HUDEP-2 (cell line): ENCODE measurements at regions not wholly inside any gene's neighbourhood (a gene's known extent, or its start where the extent isn't known, plus 50 kb on each side); places are given as distances from the start of the nearest gene placed in this dataset.

Experiments
- DNase-seq, 76 experiments: peaks; one replicate each; lab custom pipeline; 2025; ENCODE audit not compliant: unreplicated experiment in 76 of 76; lab: John Stamatoyannopoulos, UW

DNA sequence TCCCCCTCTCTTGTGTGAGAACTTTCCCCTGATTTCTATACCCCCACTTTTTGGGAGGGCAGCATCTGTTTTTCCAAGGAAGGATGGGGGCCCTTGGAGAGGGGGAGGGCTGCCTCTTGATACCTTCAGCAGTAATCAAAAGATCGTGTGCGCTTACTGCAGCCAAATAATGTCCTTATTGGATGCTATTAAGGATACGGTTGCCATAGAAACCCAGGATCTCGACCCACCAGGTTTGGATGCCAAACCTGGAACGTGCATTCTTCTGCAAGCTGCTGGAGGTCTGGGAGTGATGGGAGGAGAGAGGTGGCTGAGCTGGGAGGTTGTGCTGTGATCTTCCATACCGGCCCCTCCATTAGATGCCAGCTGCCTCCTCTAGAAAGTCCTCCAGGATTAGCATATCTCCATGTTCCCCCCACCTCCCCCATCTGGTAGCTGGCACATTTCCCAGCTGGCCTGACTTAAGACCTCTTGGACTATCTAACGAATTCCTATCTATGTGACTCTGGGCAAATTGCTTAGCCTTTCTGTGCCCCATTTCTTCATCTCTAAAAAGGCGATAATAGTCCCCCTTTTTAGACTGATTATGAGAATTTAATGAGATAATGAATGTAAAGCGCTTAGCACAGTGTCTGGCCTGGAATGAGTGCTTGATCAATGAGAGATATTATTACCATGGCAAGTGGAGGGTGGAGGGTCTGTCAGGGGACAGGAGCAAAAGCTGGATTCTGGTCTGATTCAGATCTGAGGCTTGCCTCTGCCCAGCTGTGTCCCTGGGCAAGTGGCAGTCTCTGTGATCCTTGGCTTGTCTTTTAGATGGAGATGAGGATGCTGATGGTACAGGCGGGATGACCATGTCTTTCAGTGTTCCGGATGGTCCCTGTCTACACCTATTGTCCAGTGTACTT, 78.5 kb upstream of the PCBD1 start:
- DNase-seq, result no peak

DNA sequence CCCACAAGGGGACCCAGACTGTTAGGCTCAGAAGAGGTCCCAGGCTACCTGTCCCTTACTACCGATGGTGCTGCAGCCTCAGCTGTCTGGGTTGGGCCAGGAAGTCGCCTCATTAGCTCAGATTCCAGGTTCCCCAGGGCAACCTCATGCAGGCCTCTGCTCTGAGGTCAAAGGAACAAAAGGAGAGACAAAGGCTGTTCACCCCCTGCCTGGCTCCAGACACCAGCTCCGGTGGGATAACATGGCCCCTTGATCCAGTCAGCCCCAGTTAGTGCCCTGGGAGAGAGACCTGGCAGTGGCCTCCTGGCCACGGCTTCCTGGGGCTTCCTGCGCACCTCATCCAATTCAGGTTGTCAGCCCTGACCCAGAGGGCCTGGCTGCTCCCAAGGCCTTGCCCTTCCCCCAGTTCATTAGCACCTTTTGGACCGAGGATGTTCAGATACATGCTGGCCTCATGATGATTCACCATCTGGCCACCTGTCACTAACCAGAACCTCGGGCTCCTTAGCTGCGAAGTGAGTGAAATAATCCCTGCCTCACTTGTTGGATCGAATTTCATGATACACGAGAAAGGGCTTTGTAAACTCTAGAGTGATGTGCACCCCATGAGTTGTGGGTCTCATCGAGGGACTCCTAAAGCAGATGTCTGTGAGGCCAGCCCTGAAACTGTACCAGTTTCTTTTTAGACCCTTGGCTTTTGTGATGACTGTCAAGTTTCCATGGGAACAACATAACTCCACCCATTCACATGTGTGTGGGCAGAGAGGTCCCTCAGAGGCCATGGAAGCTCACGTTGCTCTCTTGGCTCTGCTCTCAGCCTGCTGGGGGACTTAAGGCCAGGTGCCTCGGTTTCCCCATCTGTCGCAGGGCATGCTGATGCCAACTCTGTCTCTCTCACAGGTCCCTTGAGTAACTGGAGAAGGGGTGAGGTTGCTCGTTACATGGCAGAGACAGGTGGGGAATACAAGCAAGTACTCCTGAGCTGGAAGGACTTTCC, 79.5 kb upstream of the PCBD1 start:
- no peak for DNase-seq

DNA sequence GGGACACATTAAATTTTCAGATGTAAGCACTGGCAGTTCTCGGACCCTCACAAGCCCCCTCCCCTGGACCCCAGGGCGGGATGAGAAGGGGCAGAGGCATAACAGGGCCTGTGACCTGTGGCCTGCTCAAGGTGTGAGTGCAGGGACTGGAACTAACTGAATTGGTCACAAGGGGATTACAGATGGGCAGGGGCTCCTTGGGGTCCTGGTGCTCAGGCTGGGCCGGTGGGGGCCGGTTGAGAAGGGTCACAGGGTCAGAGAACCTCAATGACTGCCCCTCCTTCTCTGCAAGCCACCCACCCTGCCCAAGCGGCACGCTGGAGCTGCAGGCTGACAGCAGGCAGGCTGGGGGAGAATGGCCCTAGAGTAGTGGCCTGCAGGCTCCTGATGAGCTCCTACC, 80.8 kb upstream of the PCBD1 start:
- no peak for DNase-seq

DNA sequence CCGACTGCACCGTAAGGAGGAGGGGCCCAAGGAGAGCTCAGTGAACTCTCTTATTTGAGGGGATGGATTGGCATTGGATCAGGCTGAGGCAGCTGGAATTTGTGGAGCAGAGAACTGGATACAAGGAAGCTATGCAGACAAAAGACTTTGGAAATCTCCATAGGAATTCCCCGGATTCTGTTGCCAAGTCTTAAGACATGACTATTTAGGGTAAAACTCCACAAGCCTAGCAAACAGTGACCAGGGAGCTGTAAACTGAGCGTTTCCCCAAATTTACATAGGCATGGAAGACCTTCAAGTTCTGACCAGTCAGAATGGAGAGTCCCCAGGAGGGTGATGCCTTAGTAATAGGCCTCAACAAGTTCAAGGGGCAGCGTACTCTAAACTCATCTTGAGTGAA, 82.5 kb upstream of the PCBD1 start:
- DNase-seq, result no peak

DNA sequence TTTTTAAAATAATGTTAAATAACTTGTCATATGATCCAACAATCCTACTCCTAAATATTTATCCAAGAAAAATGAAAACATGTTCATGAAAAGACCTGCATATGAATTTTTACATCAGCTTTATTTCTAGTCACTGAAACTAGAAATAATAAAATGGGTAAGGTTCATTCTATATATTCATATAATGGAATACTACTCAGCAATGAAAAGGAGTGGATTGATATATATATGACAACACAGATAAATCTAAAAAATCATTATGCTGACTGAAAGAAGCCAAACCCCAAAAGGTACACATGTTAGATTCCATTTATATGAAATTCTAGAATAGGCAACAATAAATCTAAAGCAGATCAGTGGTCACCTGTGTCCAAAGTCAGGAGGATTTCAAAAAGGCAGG, 84.9 kb upstream of the PCBD1 start:
- no peak for DNase-seq

DNA sequence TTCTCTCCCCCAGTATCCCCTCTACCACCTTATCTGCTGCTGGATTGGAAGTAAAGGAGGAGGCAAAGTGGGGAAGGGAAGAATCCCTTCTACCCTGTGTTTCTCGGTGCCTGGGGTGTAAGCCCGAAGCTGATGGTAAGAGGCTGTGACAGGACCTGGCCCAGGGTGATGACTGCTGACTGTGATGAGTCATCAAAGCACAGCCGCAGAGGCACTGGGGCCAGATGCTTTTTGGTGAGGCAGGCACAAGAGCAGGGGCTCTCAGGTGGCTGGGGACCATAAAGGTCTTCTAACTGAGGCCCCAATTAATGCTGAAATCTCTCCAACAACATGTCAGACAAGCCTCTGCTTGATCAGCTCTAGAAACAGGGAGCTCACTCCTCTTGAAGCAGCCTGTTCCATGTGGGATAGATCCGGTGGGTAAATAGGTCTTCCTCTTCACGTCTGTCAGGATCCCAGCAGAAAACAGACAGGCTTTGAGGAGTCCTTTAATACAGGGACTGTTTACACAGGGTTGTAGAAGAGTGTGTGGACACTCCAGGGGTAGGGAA, 86.1 kb upstream of the PCBD1 start:
- DNase-seq, result peak in 1 of 76 experiments; percentile 4

DNA sequence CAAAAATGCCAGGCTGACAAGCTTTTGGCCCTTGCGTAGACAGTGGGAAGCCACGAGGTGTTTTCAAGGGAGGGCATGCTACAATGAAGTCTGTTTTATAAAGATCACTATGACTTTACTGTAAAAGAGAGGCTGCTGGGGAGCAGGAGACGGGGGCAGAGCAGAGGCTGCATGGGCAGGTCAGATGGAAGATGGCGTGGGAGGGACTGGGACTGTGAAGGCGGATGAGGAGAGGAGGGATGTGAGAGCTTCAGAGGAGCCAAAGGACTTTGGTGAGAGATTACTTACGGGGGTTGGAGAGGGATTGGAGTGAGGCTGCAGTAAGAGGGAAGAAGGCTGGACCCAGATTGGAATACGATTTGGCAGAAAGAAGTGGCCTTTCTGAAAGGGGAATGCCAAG, 86.6 kb upstream of the PCBD1 start:
- no peak for DNase-seq

DNA sequence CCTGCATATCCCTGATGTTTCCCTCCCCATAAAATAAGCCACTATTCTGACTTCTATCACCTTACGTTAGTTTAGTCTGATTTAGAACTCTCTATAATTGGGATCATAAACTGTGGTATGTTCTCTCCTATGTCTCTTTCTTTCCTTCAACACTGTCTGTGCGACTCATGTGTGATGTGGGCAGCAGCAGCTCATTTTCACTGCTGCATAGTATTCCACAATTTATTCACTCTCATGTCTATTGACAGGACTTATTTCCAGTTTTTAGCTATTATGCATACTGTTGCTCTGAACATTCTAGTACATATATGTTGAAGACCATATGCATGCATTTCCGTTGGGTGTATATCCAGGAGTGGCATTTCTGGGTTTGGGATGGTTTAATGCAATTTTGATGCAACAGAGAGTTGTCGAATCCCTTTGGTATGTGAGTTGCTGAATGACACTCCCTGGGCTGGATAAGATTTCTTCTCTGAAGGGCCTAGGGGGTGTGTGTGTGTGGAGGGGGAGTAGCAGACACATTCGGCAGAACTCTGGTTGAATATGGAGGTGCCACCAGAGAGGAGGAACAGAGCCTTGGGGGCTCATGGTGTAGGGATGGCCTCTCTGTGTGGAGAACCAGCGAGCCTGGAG, 87.8 kb upstream of the PCBD1 start:
- DNase-seq, result no peak

DNA sequence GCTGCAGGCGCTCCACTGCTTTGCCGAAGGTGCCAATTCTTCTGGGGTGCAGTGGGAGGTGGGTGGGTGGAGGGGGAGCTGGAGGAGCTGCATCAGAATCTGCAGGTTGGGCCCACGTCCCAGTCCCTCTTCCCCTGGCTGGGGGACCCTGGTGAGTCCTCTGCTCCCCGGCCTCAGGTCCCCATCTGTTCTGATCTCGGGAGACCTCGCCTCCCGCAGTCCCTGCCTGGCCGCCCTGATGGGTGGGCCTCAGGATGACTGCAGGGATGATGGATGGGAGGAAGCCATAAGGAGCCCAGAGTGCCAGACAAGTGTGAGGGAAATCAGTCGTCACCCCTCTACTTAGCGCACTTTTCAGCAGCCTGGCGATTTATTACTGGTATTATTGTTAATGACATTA, 89.3 kb upstream of the PCBD1 start:
- DNase-seq, result no peak

DNA sequence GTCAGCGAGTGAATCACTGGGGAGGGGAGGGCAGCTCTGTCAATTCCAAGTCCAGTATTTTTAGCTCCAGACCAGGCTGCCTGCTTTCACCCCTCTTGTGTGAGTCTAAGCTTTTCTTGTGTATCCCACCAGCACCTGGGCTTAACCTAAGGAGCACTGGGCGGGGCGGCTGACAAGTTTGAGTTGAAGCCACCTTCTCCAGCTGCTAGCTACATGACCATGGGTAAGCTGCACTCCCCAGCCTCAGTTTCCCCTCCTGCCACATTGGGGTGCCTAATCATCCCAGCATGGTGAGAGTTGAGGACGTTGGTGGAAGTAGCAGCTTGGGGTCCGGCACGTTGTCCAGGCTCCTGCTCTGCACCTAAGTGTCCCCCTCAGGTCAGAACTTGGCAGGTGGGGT, 89.8 kb upstream of the PCBD1 start:
- no peak for DNase-seq

DNA sequence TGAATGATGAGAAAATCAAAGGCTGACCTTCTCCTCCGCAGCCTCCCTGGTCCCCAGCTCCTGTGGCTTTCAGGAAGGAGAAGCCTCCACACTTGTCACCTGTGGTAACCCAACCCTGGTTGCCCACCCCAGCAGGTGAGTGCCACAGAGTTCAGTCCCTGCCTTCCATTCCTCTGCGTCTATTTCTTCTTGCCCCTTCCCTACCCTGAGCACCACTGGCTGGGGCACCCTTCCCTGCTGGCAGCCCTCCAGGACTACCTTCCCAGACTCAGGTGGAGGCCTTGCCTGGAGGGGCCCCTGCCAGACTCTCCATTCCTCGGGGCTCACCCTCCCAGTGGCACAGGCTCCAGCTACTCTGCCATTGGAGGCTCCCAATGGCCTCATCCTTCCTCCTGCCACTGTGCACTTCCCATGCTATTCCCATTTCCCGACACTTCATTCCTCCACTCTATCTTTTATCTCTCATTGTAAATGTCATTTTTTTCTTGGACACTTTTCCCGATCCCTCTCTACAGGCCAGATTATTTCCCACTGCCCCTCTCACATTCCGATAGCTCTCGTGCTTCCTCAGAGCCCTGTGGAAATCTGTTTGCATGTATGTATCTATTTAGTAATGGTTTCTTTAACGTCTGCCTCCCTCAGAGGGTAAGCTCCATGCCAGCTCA, 90.6 kb upstream of the PCBD1 start:
- no peak for DNase-seq

DNA sequence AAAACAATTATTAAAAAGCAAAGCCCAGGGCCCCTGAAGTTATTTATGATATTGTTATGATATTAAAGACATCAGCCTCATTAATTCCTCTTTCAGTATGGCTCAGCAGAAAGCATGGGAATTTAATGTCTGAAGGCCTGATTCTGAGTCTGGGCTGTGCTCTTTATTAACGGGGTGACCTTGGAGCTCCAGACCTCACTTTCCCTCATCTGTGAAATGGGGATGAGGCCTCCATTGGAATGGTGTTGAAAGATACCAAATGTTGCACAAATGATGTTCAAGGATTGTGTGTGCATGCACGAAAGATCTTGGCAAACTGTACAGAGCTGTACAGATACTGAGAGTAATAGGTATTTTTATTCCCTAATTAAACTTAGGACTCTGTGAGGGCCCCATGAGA, 92.3 kb upstream of the PCBD1 start:
- no peak for DNase-seq

DNA sequence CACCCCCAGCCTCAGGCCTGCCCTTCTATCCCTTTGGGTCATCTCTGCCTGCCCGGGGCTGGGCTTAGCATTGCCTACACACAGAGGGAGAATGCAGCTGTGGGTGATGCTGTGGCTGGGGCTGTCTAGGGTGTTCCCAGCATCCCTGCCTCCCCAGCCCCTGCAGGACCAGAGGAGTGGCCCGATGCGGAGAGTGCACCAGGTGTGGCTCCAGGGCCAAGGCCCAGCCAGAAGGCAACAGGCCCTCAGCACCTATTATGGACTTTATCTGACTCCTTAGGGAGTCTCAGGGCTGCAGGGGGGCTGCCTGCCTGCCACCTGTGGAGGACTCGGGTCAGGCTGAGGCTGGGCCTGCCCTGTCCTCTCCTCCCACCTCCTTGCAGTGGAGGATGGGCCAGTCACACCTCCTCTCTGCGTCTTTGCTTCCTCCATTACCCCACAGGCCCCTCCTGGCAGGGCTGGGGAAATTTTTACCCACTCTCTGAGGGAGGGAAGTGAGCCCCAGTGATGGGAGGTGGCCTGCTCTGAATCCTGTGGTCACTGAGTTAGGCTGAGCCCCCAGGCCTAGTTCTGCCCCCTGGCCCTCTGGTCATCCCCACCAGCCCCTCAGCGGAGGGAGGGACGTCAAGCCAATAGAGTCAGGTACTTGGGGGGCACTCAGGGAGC, 92.9 kb upstream of the PCBD1 start:
- DNase-seq, result no peak

DNA sequence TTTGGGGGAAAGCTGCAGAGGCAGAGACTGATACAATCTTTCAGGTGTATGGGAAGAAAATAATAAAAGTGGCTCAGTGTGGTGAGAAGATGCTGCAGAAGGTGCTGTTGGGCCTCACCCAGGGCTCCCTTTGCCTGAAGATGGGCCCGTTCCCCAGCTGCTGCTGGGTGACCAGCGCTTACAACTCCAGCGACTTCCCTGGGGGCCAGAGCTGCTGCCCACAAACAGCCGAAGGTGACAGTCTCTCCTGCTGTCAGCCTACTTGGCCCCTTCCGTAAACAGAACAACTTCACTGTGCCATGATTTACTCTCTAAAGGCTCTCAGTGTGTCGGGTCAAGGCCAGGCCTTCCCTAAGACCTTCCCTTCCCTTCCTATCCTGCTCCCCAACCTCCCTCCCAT, 93.6 kb upstream of the PCBD1 start:
- no peak for DNase-seq

DNA sequence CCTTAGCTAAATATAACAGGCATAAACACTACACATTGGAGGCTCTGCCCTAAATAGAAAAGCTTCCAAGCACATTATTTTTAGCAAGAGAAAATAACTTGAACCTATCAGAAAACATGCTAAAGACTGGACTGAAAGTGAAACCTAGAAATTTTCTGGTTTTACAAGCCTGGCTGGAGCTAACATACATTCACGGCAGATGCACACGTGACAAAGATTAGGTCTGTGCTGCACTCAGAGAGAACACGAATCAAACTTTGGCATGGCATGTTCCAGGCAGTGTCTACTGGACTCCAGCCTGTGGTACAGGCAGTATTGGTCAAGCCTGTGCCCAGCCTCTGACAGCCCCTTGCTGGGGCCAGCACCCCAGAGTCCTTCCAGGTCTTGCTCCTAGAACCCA, 94.1 kb upstream of the PCBD1 start:
- DNase-seq, result no peak

DNA sequence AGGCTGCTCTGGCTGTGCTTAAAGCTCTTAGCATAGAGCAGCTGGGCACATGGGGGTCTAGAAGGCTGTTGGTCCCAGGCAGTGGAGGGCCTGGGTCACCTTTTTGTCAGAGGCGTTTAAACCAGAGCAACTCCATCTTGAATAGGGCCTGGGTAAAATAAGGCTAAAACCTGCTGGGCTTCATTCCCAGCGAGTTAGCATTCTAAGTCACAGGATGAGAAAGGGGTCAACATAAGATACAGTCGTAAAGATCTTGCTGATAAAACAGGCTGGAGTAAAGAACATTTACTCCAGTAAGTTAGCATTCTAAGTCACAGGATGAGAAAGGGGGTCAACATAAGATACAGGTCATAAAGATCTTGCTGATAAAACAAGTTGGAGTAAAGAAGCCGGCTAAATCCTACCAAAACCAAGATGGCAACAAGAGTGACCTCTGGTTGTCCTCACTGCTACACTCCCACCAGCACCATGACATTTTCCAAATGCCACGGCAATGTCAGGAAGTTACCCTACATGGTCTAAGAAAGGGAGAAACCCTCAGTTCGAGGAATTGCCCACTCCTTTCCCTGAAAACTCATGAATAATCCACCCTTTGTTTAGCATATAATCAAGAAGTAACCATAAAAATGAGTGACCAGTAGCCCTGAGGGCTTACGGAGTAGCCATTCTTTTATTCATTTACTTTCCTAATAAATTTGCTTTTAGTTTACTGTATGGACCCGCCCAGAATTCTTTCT, 96.8 kb upstream of the PCBD1 start:
- DNase-seq, result no peak

DNA sequence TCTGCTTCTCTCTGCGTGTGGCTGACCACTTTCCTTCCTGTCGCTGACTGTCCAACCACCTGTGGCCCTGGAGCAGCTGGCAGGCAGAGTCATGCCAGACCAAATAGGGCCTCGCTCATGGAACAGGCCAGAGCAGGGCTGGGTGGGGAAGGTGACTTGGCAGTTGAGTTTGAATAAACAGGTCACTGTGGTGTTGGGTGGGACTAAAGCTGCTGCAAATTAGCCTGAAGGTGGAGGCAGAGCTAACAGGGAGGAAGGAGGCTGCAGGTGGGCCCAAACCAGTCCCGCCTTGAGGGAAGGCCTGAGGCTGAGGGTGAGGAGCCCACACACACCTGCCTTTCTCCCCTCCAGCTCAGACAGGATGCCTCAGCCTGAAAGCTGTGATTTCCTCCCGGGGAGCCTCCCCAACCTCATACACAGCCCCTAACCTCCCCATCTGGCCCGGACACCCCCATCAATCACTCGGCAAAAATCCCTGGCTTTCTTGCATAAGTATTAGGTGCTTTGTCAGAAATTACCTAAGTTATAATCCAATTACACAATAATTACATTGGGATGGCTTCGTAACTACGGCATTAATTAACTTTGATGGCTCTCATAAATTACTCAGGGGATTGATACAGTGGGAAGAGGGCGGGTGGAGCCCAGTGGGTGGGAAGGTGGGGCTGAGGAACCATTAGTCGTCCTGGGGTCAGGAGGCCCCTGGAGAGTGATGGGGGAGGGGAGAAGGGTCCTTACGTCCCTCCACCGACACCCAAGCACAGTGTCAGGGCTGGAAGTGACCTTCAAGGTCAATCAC, 97.7 kb upstream of the PCBD1 start:
- DNase-seq, result no peak

DNA sequence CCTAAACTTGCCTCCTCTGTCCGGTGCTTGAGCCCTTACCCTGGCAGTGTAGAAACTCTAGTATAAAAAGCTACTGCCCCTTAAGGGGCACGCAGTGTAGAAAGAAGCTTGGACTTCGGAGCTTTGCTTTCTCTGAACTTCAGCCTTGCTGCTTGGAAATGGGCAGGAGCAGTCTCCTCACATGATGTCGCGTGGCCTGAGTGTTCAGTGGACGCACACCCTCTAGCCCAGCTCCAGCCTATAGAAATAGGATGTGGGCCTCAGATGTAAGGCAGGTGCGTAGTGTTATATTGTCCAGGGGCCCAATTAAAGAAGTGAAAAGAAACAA, 98.2 kb upstream of the PCBD1 start:
- DNase-seq, result no peak
